GM19328 (cell line): ENCODE measurements at regions not wholly inside any gene's neighbourhood (a gene's known extent, or its start where the extent isn't known, plus 50 kb on each side); places are given as distances from the start of the nearest gene placed in this dataset.

Source experiments
- ATAC-seq: cut with Tn5 transposase; IDR thresholded peaks from one replicate; pipeline ENCODE4 v1.9.1; 2021; ENCODE audit warnings: mild to moderate bottlenecking, moderate library complexity; ENCODE audit not compliant: unreplicated experiment

DNA sequence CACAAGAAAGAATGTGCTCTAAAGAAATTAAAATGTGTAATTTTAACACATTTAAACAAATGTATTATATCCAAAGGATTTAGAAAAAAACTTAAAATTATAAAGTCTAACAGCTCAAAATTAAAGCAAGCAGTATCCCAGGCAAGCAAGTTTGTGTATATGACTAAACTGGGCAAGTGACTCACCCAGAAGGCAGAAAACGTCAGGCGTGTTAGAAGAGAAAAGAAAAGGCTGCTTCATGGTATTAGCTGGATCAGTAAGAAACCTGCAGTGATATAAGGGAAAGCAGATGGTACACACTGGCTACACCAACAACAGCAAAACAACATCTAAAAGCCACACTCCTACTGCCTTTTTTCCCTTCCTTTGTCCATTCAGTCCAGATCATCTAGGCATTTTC lies 250.6 kb upstream of the NDST3 start:
- ATAC-seq: no peak

DNA sequence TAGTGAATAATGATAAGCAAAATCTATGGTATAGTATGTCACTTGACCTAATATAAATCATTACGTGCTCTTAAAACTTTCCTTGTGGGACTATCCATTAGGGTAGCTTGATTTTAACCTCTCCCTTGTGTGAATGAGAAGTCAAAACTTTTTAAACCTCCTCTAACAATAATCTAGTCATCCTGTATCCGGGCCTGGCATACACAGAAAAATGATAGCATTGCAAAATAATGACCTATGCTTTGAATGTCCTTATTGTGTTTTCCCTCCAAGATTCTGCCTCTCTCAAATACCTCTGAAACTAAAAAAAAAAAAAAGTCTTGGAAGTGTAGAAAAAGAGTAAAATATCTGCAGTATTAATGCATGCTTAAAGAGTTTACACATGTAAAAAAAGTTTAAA lies 250.0 kb upstream of the NDST3 start:
- no peak for ATAC-seq

DNA sequence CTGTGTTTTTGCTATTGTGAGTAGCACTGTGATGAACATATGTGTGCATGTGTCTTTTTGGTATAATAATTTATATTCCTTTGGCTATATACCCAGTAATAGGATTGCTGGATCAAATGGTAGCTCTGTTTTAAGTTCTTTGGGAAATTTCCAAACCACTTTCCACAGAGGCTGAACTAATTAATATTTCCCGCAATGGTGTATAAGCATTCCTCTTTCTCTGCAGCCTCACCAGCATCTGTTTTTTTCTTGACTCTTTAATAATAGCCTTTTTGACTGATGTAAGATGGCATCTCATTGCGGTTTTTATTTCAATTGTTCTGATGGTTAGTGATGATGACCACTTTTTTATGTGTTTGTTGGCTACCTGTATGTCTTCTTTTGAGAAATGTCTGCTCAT lies 247.7 kb upstream of the NDST3 start:
- ATAC-seq: no peak

DNA sequence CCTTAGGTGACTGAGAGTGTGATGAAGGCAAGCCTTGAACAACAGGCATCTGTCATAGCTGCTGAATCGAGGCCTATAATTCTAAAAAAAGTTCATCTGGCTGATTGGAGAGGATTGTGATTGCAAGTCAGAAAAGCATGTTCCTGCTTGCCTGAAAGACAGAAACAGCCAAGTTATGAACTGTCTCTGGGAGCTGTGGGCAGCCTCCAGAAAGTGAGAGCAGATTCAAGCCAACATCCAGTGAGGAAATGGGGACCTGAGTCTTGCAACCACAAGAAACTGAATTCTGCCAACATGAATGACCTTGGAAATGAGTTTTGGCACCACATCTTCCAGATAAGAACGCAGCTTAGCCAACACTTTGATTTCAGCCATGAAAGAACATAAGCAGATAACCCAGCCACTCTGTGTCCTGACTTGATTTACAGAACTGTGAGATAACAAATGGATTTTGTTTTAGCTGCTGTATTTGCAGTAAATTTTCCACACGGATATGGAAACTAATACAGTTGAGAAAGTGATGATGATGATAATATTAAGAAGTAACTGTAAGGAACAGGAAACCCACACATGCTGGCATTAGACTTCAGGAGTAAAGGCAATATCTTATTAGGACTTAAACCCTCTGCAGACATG lies 240.3 kb upstream of the NDST3 start:
- no peak for ATAC-seq

DNA sequence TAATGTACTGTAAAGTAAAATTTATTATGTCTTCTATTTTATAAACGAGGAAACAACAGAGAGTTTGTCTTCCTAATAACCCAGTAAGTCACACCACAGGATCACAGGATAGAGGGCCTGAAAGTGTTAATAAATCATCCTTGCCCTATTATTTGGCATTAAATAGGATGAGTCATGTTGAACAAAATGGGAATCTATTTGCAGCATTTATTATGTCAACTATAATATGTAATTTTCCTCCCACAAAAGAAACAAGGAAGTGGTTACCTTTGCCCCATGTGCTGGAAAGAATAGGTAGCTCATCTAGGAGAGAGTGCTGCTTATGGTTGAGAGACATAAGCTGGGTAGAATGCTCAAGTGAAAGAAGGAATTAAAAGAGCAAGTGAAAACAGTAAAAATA lies 237.6 kb upstream of the NDST3 start:
- no peak for ATAC-seq

DNA sequence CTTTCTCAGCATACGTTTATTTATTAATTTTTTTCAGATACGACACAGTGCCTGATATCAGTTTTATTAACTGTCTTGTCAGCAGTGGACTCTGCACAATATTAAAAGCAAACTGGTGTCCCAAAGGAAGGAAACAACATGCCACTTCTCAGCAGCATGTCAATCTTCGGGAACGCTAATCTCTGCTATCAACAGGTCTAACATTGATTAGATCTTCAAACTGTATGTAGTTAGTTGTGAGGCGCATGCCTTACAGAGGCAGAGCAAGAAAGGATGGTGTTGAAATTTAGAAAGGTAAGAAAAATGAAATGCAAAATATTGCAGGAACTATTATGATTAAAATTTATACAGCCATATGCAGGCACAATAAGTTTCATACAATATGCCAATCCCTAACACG lies 233.7 kb upstream of the NDST3 start:
- ATAC-seq: no peak

DNA sequence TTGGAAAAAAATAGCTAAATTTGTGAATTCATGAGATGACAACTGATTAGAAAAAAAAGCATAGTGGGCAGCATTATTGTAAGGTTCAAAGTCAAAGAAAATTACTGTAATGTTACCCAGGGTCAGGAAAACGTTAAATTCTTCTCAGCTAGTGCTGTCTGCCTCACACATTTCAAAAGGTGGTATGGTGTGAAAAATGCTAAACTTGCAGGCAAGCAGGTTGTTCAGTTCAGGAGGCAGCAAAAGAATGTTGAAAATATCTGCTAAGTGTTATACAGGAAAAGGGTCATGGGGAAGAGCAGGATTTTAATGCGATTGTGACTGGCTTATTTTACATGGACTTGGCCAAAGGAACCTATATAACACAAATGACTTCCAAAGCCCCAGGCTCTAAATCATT lies 232.5 kb upstream of the NDST3 start:
- no peak for ATAC-seq

DNA sequence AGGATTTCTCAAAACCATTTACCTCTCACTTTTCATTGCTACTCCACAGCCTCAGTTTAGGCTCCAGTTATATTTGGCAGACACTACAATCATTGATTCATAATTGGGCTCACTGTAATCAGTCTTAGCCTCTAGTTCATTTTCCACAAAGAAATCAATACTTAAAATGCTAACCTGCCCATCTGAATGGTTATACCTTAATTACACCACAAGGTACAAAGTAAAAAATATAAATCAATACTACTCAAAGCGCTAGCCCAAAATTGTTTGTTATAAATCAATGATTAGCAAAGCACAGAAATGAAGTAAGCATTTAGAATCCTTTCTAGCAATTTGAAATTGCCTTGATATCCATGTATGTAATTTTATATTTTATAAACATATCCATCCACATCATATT lies 222.6 kb upstream of the NDST3 start:
- ATAC-seq: no peak

DNA sequence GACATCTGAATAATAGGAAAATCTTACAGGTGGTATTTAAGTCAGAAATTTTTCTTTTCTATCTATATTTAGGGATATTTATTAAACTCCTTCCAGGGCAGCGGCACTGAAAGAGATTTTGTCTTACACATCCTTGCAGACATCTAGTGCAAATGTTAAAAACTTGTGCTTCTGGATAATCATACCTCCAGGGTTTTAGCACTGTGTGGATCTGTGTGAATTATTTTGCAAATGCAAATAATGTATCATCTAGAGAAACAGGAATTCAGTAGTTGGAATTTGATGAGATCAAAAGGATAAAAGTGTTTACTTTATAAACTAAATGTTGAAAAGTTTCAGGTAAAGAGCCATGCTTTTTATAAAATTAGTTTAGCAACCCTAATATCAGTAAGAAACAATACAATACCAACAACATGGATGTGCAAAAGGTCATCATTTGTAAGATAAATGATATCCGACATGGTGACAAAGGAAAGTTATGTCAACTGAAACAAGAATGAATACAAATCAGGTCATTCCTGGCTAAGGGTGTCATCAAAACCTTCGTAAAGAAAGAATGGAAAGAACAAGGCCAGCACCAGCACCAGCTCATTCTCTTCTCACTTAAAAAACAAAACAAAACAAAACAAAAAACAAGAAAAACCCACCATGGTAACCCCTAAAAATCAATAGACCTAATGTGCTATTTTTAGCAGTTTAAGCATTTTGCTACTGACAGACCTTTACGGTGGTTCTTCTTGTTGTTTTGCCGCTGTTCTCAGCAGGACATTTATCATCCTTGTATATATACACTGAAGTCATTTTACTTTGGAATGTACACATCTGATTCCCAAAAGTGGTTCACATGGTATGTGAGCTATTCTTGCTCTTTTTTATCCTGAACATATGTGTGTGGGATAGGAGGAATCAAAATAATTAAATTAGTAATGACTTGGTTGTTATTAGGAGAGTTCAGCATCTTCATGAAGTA lies 219.7 kb upstream of the NDST3 start:
- no peak for ATAC-seq

DNA sequence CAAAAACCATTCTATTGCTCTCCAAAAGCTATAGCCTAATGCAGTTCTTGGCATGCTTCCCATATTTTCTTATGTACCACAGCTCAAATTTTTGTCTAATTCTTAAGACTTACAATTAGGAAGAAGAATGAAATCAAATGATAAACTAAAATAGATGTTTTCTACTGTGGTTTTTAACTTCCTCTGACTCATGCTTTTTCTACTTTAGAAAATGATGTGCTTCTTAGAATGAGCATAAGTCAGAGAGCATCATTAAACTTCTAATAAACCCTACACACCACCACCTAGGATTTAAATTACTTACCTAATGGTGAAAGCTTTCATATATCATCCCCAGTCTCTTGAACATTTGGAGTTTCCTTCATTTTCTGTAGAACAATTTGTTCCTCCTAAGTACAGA lies 217.0 kb upstream of the NDST3 start:
- no peak for ATAC-seq

DNA sequence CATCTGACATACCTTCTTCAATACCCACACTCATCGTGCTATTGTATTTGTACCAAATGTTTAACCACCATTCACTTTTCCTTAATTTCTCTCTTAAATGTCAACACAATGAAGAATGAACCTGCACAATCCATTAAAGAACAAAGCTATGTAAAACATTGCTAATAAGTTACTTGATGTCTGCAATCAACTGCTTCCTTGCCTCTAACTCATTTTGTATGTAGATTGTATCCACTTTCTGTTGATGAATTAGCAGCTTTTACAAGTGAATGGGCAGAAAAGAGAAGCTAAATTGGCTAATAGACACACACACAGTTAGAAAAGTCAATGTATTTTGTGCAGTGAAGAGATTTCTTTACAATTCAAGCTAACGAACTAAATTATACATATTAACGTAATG lies 212.5 kb upstream of the NDST3 start:
- ATAC-seq: no peak

DNA sequence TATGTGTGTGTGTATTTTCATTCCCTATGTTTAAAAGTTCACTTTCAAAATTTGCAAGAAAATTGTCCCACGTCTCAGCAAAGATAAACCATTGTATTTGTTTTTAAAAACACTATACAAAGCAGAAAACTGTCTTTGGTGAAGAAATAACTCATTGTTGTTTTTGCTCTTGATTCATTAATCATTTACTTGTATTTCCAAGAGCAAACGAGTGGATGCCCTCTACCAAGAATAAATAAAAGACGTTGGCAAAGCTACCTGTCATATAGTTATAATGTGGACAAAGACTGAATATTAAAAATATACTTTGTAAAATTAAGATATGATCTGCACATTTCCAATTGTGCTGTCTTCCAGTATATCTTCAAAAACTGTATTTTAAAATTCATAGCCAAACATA lies 210.9 kb upstream of the NDST3 start:
- no peak for ATAC-seq

DNA sequence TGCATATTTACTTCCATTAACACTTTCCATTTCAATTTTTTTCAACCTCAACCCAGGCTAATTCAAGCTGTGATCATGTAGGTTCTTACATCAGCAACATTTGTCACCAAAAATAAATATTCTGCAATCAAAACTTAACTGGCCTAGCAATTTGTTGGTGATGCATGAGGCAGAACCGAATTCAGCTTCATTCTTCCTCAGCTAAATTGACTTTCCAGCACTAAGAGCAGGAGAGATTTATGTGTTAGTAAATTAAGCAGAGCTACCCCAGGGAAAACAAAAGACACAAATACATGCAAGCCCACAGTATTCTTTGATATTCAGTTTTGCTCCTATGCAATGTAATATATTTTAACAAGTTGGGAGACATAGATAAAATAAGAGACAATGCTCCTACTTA lies 208.7 kb upstream of the NDST3 start:
- ATAC-seq: no peak

DNA sequence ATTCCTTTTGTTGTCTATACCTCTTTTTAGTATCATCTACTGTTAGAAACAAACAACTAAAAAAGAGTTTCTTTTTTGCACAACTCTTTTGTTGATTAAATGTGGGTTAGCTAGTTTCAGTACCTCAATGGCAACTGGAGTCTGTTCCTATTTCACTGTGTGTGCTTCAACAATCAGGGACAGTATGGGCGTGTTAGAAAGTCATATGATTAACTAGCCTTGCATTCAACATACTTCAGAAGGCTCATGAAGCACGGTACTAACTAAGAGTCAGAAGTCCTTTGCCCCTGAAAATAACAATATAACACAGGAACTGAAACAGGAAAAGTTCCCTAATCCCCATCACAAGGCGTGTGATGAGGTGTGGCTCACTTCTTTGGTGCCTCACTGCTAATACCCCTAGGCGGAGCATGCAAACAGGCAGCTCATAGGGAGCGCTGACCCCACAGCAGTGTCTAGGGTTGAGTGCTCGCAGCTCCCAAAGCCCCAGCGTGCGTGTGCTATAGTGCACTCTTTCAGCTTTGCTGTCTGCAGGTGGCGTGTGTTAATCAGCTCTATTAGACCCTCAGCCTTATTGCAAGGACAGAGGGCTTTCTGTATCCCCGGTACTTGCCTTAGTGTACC lies 203.1 kb upstream of the NDST3 start:
- no peak for ATAC-seq

DNA sequence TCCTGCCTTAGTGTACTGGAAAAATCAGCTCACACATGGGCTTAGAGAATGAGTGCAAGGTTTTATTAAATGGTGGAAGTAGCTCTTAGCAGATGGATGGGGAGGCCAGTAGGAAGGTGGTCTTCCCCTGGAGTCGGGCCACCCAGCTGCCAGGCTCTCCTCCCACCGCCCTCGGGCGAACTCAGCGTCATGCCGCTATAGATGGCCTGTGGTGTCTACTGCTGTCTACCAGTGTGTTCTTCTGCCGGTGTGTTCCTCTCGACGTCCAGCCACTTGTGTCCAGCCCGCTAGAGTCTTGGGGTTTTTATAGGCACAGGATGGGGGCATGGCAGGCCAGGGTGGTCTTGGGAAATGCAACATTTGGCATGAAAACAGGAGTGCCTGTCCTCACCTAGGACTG lies 198.7 kb upstream of the NDST3 start:
- no peak for ATAC-seq

DNA sequence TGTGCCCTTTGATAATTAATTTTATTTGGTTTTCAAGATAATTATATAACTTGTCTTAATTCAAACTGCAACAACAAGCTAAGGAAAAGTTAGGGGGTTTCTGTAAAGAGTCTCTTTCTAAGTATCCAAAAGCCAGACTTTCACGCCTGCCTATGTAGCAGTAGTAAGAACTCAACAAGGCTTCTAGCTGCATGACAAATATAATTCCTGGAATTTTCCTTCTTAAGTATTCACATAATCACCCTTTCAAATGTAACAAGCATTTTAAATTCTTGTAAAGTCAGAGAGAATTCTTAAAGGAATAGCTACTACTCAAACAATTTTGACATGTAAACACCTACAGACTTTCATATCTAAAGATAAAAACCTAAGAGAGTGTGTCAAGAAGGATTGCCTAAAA lies 189.7 kb upstream of the NDST3 start:
- ATAC-seq: no peak

DNA sequence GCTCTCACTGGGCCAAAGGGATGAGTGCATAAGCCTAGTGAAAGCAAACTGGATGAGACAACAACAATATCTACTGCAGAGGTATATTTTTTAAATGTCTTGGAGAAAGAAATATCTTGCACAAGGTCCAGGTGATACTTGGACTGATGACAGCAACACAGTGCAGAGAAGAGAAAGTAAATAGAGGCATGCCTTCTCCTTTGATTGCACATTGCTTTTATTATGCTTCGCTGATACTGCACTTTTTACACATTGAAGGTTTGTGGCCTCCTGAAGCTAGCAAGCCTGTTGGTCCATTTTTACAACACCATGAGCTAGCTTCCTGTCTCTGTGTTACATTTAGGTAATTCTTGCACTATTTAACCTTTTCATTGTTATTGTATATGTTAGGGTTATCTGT lies 189.0 kb upstream of the NDST3 start:
- no peak for ATAC-seq

DNA sequence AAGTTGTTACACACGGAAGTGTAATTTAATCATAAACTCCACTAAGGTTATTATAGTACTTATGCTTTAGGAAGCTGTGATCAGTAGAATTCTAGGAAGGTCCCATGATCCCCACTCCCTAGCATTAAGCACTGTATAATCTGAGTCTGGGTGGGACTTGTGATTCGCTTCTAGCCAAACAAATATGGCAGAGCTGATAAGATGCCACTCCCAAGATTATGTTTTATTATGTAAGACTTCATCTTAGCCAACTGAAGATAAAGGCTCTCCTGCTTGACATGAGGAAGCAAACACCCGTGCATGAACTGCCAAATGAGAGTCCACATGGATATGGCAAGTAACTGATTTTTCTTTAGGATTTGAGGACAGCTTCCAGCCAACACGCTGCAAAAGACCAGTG lies 186.4 kb upstream of the NDST3 start:
- ATAC-seq: no peak

DNA sequence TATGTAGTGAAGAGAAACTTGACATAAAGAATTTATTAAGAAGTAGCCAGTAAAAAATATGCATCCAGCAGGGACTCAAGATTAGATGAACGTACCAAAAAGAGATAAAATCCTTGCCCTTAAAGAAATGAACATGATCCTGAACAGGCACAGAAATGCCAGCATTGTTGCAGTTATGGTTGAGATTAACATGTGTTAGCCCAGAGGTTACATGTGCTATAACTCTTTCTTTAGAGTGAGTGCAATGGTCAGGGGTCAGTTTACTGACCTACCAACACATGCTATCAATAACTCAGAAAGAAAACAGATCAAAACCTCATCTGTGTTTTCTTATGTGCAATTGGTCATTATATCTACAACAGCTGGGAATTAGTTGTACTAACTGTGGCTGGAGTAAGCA lies 166.1 kb upstream of the NDST3 start:
- no peak for ATAC-seq

DNA sequence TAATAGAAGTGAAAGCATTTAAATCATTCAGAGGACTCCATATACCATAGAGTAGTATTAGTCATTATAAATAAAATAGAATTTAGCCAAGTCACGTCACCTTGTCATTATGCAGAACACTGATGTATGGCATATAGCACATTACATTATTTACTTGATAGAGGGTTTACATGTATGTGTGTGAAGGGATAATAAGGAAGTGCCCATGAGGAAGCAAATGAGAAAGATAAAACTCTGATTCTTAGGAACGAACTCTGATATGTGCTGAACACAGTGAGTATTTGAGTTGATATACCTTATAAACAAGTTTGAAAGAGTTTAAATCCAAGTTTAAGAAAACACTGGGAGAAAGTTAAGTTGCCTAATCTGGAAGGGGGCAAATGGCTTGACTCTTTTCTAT lies 160.5 kb upstream of the NDST3 start:
- ATAC-seq: no peak

DNA sequence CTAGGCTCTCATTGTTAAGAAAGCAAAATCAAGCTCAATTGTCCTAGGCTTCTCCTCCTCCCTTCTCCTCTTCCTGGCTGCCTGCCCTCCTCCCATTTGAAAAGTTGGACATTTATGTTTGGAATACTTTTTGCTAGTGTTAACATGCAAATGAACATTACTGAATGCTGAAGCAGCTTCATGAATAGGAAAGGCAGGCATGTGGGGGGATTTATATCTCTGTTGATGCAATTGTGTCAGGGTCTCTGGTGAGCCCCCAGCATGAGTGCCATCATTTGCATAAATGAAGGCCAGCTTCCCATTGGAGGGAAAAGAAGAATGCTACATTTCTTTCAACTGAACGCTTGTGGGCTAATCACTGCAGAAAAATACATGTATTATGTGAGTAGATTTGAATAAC lies 160.1 kb upstream of the NDST3 start:
- no peak for ATAC-seq

DNA sequence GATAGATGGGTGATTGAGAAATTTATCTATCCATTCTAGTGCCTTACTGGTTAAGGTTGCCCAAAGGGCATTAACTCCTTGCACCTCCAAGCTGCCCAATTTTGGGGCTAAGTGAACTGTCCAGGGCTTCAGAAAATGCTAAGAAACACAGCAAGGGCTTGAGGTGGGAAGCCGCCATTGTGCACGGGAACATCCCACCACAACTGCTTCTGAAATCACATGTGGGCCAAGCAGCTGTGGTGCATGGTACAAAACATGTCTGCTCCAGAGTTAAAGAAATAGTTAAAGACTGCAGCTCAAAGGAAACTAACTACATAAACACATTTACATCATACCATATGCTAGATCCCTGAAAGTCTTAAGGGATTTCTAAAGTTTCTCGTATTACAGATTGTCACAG lies 144.3 kb upstream of the NDST3 start:
- ATAC-seq: no peak
